ENCODE measurements at regions not wholly inside any gene's neighbourhood (a gene's known extent, or its start where the extent isn't known, plus 50 kb on each side); places are given as distances from the start of the nearest gene placed in this dataset.

- no peaks in the 10 kb centered on the region for H3K9me3 ChIP-seq (ENCODE audit: severe bottlenecking)
- no peaks in the 10 kb centered on the region for H3K36me3 ChIP-seq (ENCODE audit: low read depth)
- H3K4me1 ChIP-seq (ENCODE audit: insufficient read depth, poor library complexity, severe bottlenecking) = no peaks in the 10 kb centered on the region
- TF ChIP-seq CTCF (IDR thresholded peaks at IDR 0.05; ENCODE audit: poor library complexity, severe bottlenecking) = no peak
- no peak for ATAC-seq (ENCODE audit: low read depth)
- no peak overlapping the region for H3K27ac ChIP-seq (ENCODE audit: poor library complexity, severe bottlenecking)
- no peak overlapping the region for H3K4me3 ChIP-seq (ENCODE audit: severe bottlenecking)
- H3K27me3 ChIP-seq (ENCODE audit: insufficient read depth, poor library complexity, severe bottlenecking) = peaks cover 2% of the 10 kb centered on the region
- DNase-seq (ENCODE audit: low spot score) = no peak
Measured at GRCh38 chr21:18138507-18138906, 106.1 kb upstream of the CHODL start.

DNA sequence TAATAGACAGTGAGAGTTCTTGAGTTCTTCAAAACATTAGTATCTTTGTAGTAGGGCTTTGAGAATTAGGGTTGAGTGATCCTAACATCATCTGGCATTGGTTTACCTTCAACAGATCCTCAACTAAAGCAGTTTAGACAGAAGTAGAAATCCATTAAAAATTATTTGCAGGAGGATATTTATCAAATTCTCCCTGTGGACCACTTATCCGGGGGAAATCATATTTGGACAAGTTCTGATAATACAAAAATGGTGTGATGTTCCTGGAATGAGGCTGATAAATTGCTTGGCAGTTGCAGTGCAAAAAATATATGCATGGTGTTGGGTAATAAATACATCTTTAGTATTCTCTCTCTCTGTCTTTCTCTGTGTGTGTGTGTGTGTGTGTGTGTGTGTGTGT is 115.1 kb upstream of the CHODL start:
- no peaks in the 10 kb centered on the region for H3K27me3 ChIP-seq (ENCODE audit: insufficient read depth, poor library complexity, severe bottlenecking)
- H3K36me3 ChIP-seq (ENCODE audit: low read depth) = no peaks in the 10 kb centered on the region
- ATAC-seq (ENCODE audit: low read depth) (no peak), DNase-seq (ENCODE audit: low spot score) (no peak)
- no peak overlapping the region for H3K27ac ChIP-seq (ENCODE audit: poor library complexity, severe bottlenecking)
- H3K4me3 ChIP-seq (ENCODE audit: severe bottlenecking) = no peak overlapping the region
- no peak for TF ChIP-seq CTCF (IDR thresholded peaks at IDR 0.05; ENCODE audit: poor library complexity, severe bottlenecking)
- no peaks in the 10 kb centered on the region for H3K9me3 ChIP-seq (ENCODE audit: severe bottlenecking)
- no peaks in the 10 kb centered on the region for H3K4me1 ChIP-seq (ENCODE audit: insufficient read depth, poor library complexity, severe bottlenecking)

DNA sequence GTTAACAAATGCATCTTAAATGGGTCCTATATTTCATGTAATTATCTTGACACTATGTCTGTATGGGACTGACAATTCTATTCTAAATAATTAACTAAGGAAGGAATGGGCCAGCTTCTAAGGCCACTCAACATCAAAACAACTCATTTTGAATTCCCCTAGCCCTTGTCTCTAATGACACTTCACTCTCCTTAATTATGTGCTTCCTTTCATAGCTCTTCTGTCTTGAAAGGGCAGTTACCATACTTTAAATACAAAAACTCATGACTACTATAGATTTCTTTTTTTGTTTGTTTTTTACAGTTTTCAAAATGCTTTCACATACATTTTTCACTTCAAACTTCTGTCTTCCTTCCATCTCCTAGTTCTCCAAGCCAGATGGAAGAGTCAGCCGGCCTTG is 126.1 kb upstream of the CHODL start:
- TF ChIP-seq CTCF (IDR thresholded peaks at IDR 0.05; ENCODE audit: poor library complexity, severe bottlenecking) = no peak
- Histone ChIP-seq H3K27ac (ENCODE audit: poor library complexity, severe bottlenecking) (no peak overlapping the region), H3K36me3 (ENCODE audit: low read depth) (no peaks in the 10 kb centered on the region), H3K4me3 (ENCODE audit: severe bottlenecking) (no peak overlapping the region), H3K27me3 (ENCODE audit: insufficient read depth, poor library complexity, severe bottlenecking) (peaks cover 12% of the 10 kb centered on the region), H3K4me1 (ENCODE audit: insufficient read depth, poor library complexity, severe bottlenecking) (no peaks in the 10 kb centered on the region), H3K9me3 (ENCODE audit: severe bottlenecking) (no peaks in the 10 kb centered on the region)
- DNase-seq (ENCODE audit: low spot score) = no peak
- no peak for ATAC-seq (ENCODE audit: low read depth)

GRCh38 chr21:18117176-18117575 is 127.5 kb upstream of the CHODL start:
- H3K27ac ChIP-seq (ENCODE audit: poor library complexity, severe bottlenecking) = no peak overlapping the region
- DNase-seq (ENCODE audit: low spot score) (no peak), ATAC-seq (ENCODE audit: low read depth) (no peak)
- H3K4me1 ChIP-seq (ENCODE audit: insufficient read depth, poor library complexity, severe bottlenecking) = no peaks in the 10 kb centered on the region
- peaks cover 12% of the 10 kb centered on the region for H3K27me3 ChIP-seq (ENCODE audit: insufficient read depth, poor library complexity, severe bottlenecking)
- no peak for TF ChIP-seq CTCF (IDR thresholded peaks at IDR 0.05; ENCODE audit: poor library complexity, severe bottlenecking)
- no peak overlapping the region for H3K4me3 ChIP-seq (ENCODE audit: severe bottlenecking)
- no peaks in the 10 kb centered on the region for H3K9me3 ChIP-seq (ENCODE audit: severe bottlenecking)
- H3K36me3 ChIP-seq (ENCODE audit: low read depth) = no peaks in the 10 kb centered on the region

GRCh38 chr21:18114810-18115209 is 129.8 kb upstream of the CHODL start:
- Histone ChIP-seq H3K27me3 (ENCODE audit: insufficient read depth, poor library complexity, severe bottlenecking) (peaks cover 8% of the 10 kb centered on the region), H3K27ac (ENCODE audit: poor library complexity, severe bottlenecking) (no peak overlapping the region), H3K9me3 (ENCODE audit: severe bottlenecking) (no peaks in the 10 kb centered on the region), H3K4me1 (ENCODE audit: insufficient read depth, poor library complexity, severe bottlenecking) (no peaks in the 10 kb centered on the region), H3K4me3 (ENCODE audit: severe bottlenecking) (no peak overlapping the region), H3K36me3 (ENCODE audit: low read depth) (no peaks in the 10 kb centered on the region)
- ATAC-seq (ENCODE audit: low read depth) (no peak), DNase-seq (ENCODE audit: low spot score) (no peak)
- TF ChIP-seq CTCF (IDR thresholded peaks at IDR 0.05; ENCODE audit: poor library complexity, severe bottlenecking) = no peak
